ENCODE measurements at regions not wholly inside any gene's neighbourhood (a gene's known extent, or its start where the extent isn't known, plus 50 kb on each side); places are given as distances from the start of the nearest gene placed in this dataset.

- TF ChIP-seq BHLHE40 (IDR thresholded peaks at IDR 0.05; ENCODE audit: borderline replicate concordance) (no peak), TARDBP (IDR thresholded peaks at IDR 0.05) (no peak), FOXA1 (IDR thresholded peaks at IDR 0.05) (no peak), CTBP1 (IDR thresholded peaks at IDR 0.05; ENCODE audit: borderline replicate concordance) (no peak), SUZ12 (IDR thresholded peaks at IDR 0.05) (no peak), FOXK2 (IDR thresholded peaks at IDR 0.05) (no peak)
- POLR2A ChIA-PET: no interaction called here
- CTCF ChIA-PET: no interaction called here
- DNase-seq (ENCODE audit: extremely low spot score): no peak
These were observed 90.0 kb upstream of the SLC38A4 start for GRCh38 chr12:46915836-46916235.

GRCh38 chr12:46916796-46917419, 91.1 kb upstream of the SLC38A4 start:
- ChIA-PET CTCF (interaction anchor here (1.0 kb wide), 1 partner anchor 67 kb away, joined by 3 read pairs; no protein-coding TSS in a partner anchor), POLR2A (no interaction called here)
- no peak for DNase-seq (ENCODE audit: extremely low spot score)
- TF ChIP-seq ARNT (IDR thresholded peaks at IDR 0.05) (no peak), FOXM1 (IDR thresholded peaks at IDR 0.05; ENCODE audit: borderline replicate concordance) (no peak), NFRKB (IDR thresholded peaks at IDR 0.05) (no peak), CTBP1 (IDR thresholded peaks at IDR 0.05; ENCODE audit: borderline replicate concordance) (no peak), L3MBTL2 (conservative IDR thresholded peaks at IDR 0.05) (no peak), BHLHE40 (IDR thresholded peaks at IDR 0.05; ENCODE audit: borderline replicate concordance) (no peak), SP1 (IDR thresholded peaks at IDR 0.05) (no peak), HDGF (IDR thresholded peaks at IDR 0.05; ENCODE audit: borderline replicate concordance) (no peak), TARDBP (IDR thresholded peaks at IDR 0.05) (no peak), LEF1 (IDR thresholded peaks at IDR 0.05; ENCODE audit: borderline replicate concordance) (no peak), SUZ12 (IDR thresholded peaks at IDR 0.05) (no peak), ELF4 (IDR thresholded peaks at IDR 0.05) (no peak), PKNOX1 (IDR thresholded peaks at IDR 0.05) (no peak), ZNF384 (IDR thresholded peaks at IDR 0.05) (no peak)

- no peak for DNase-seq (ENCODE audit: extremely low spot score)
- ChIA-PET POLR2A (no interaction called here), CTCF (interaction anchor here (1.0 kb wide), 1 partner anchor 66 kb away, joined by 3 read pairs; no protein-coding TSS in a partner anchor)
- TF ChIP-seq FOXA1 (IDR thresholded peaks at IDR 0.05): no peak
- TF ChIP-seq SUZ12 (IDR thresholded peaks at IDR 0.05): no peak
- TF ChIP-seq ZNF384 (IDR thresholded peaks at IDR 0.05): no peak
- no peak for TF ChIP-seq ELF4 (IDR thresholded peaks at IDR 0.05)
- TF ChIP-seq LEF1 (IDR thresholded peaks at IDR 0.05; ENCODE audit: borderline replicate concordance): no peak
- no peak for TF ChIP-seq FOXK2 (IDR thresholded peaks at IDR 0.05)
- no peak for TF ChIP-seq L3MBTL2 (conservative IDR thresholded peaks at IDR 0.05)
- no peak for TF ChIP-seq SP1 (IDR thresholded peaks at IDR 0.05)
- no peak for TF ChIP-seq CTBP1 (IDR thresholded peaks at IDR 0.05; ENCODE audit: borderline replicate concordance)
- TF ChIP-seq HDGF (IDR thresholded peaks at IDR 0.05; ENCODE audit: borderline replicate concordance): no peak
- TF ChIP-seq PKNOX1 (IDR thresholded peaks at IDR 0.05): no peak
These were observed 92.0 kb upstream of the SLC38A4 start for GRCh38 chr12:46917821-46918220.

GRCh38 chr12:46918631-46919030, 92.8 kb upstream of the SLC38A4 start:
- no peak for DNase-seq (ENCODE audit: extremely low spot score)
- POLR2A ChIA-PET: no interaction called here
- CTCF ChIA-PET: no interaction called here
- TF ChIP-seq CTBP1 (IDR thresholded peaks at IDR 0.05; ENCODE audit: borderline replicate concordance) (no peak), PKNOX1 (IDR thresholded peaks at IDR 0.05) (no peak), NFRKB (IDR thresholded peaks at IDR 0.05) (no peak), ARNT (IDR thresholded peaks at IDR 0.05) (no peak), LEF1 (IDR thresholded peaks at IDR 0.05; ENCODE audit: borderline replicate concordance) (no peak), BHLHE40 (IDR thresholded peaks at IDR 0.05; ENCODE audit: borderline replicate concordance) (no peak), L3MBTL2 (conservative IDR thresholded peaks at IDR 0.05) (no peak), FOXM1 (IDR thresholded peaks at IDR 0.05; ENCODE audit: borderline replicate concordance) (no peak), FOXA1 (IDR thresholded peaks at IDR 0.05) (no peak), SP1 (IDR thresholded peaks at IDR 0.05) (no peak), FOXK2 (IDR thresholded peaks at IDR 0.05) (no peak), TARDBP (IDR thresholded peaks at IDR 0.05) (no peak), SUZ12 (IDR thresholded peaks at IDR 0.05) (no peak), ZNF384 (IDR thresholded peaks at IDR 0.05) (no peak), ELF4 (IDR thresholded peaks at IDR 0.05) (no peak), HDGF (IDR thresholded peaks at IDR 0.05; ENCODE audit: borderline replicate concordance) (no peak)

GRCh38 chr12:46919666-46920400, 94.0 kb upstream of the SLC38A4 start:
- DNase-seq (ENCODE audit: extremely low spot score): no peak
- CTCF ChIA-PET: no interaction called here
- POLR2A ChIA-PET: no interaction called here
- TF ChIP-seq ARNT (IDR thresholded peaks at IDR 0.05): no peak
- TF ChIP-seq TARDBP (IDR thresholded peaks at IDR 0.05): no peak
- TF ChIP-seq FOXM1 (IDR thresholded peaks at IDR 0.05; ENCODE audit: borderline replicate concordance): no peak
- no peak for TF ChIP-seq ELF4 (IDR thresholded peaks at IDR 0.05)

- DNase-seq (ENCODE audit: extremely low spot score): no peak
- ChIA-PET POLR2A (no interaction called here), CTCF (no interaction called here)
These were observed 94.7 kb upstream of the SLC38A4 start for GRCh38 chr12:46920499-46920898.

More at GRCh38 chr12:46920499-46920898, 94.7 kb upstream of the SLC38A4 start:
- TF ChIP-seq HDGF (IDR thresholded peaks at IDR 0.05; ENCODE audit: borderline replicate concordance): no peak
- no peak for TF ChIP-seq ELF4 (IDR thresholded peaks at IDR 0.05)
- no peak for TF ChIP-seq FOXK2 (IDR thresholded peaks at IDR 0.05)
- no peak for TF ChIP-seq L3MBTL2 (conservative IDR thresholded peaks at IDR 0.05)
- no peak for TF ChIP-seq BHLHE40 (IDR thresholded peaks at IDR 0.05; ENCODE audit: borderline replicate concordance)
- no peak for TF ChIP-seq FOXA1 (IDR thresholded peaks at IDR 0.05)

All from HEK293T (cell line).